ENCODE measurements at regions not wholly inside any gene's neighbourhood (a gene's known extent, or its start where the extent isn't known, plus 50 kb on each side); places are given as distances from the start of the nearest gene placed in this dataset.

DNA sequence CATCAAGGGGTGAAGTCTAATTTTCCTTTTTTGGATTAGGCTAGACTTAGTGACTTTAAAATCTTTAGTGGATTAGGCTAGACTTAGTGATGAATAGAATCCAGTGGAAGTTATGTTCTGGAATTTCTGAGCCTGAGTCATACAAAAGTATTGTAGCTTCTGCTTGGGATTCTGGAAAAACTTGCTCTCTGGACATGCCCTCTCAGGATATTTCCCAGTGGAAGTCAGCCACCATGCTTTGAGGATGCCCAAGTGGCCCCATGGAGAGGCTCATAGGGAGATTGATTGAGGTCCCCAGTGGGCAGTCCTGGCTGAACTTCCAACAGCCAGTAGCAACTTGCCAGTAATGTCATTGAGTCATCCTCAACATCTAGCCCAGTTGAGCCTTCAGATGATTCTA, 112.4 kb upstream of the PRLR start:
- no peak overlapping the region for H3K4me3 ChIP-seq
- H3K27ac ChIP-seq (ENCODE audit: extremely low read depth, low read depth, low read length), result no peak overlapping the region
- no peaks in the 10 kb centered on the region for H3K27me3 ChIP-seq (ENCODE audit: control insufficient read depth in 2 of 2, insufficient read depth in 2 of 2, low read length in 2 of 2)
- no TSS peak for BruUV-seq (replicated peaks)
- FAIRE-seq (no peak), ATAC-seq (no peak), DNase-seq (ENCODE audit: extremely low read depth in 1 of 4, low spot score in 3 of 4) (no peak)
- no peaks in the 10 kb centered on the region for H3K4me1 ChIP-seq (replicated peaks in 1 of 2; ENCODE audit: control insufficient read depth in 2 of 2, insufficient read depth in 2 of 2, low read length in 2 of 2)
- in situ Hi-C loops (cut with MboI), result no loop called here
- ChIA-PET CTCF (ENCODE audit: low intra/inter-chr PET ratio) (no interaction called here), POLR2A (no interaction called here)
- H3K9me1 ChIP-seq (ENCODE audit: control insufficient read depth, insufficient read depth, low read length), result no peaks in the 10 kb centered on the region
- H3K9me3 ChIP-seq (replicated peaks; ENCODE audit: control insufficient read depth, insufficient read depth, low read depth, low read length), result peaks cover 2% of the 10 kb centered on the region; the same call in 1 of the 2 replicates
- no peak overlapping the region for H3K9ac ChIP-seq (ENCODE audit: insufficient read depth in 1 of 2, low read depth in 2 of 2, low read length in 2 of 2)
- intact Hi-C loops (cut with micrococcal nuclease), result no loop called here
- H3K79me2 ChIP-seq (ENCODE audit: control insufficient read depth, insufficient read depth, low read length), result no peaks in the 10 kb centered on the region
- H2AFZ ChIP-seq (ENCODE audit: low read depth, low read length), result no peak overlapping the region
- H4K20me1 ChIP-seq (replicated peaks; ENCODE audit: control insufficient read depth, insufficient read depth, low read length), result no peaks in the 10 kb centered on the region
- H3K36me3 ChIP-seq (ENCODE audit: control insufficient read depth, insufficient read depth, low read length), result no peaks in the 10 kb centered on the region
- no peak overlapping the region for H3K4me2 ChIP-seq (ENCODE audit: insufficient read depth, low read length)
- TF ChIP-seq MAFK (IDR thresholded peaks at IDR 0.05; ENCODE audit: low read length) (no peak), ATF7 (IDR thresholded peaks at IDR 0.05) (no peak)

DNA sequence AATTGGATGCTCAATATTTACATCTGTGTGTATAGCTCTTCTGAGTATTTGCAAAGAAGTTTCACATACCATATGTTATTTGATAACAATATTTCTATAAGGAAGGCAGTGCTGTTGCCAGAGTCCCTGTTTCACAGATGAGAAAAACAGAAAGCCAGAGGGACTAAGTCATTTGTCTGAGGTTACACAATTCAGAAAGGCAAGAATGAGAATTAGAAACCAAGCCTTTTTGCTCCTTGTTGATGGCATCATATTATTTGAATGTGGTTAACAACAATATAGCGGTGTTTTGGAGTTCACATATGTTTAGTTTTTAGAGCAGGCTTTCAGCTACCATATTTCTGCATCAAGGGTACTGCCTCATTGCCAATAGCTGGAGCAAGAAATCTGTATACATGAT, 110.9 kb upstream of the PRLR start:
- Histone ChIP-seq H3K4me2 (ENCODE audit: insufficient read depth, low read length) (no peak overlapping the region), H3K9ac (ENCODE audit: insufficient read depth in 1 of 2, low read depth in 2 of 2, low read length in 2 of 2) (no peak overlapping the region), H3K4me1 (replicated peaks in 1 of 2; ENCODE audit: control insufficient read depth in 2 of 2, insufficient read depth in 2 of 2, low read length in 2 of 2) (no peaks in the 10 kb centered on the region), H3K27me3 (ENCODE audit: control insufficient read depth in 2 of 2, insufficient read depth in 2 of 2, low read length in 2 of 2) (no peaks in the 10 kb centered on the region), H2AFZ (ENCODE audit: low read depth, low read length) (no peak overlapping the region), H3K36me3 (ENCODE audit: control insufficient read depth, insufficient read depth, low read length) (no peaks in the 10 kb centered on the region), H3K9me1 (ENCODE audit: control insufficient read depth, insufficient read depth, low read length) (no peaks in the 10 kb centered on the region), H3K4me3 (no peak overlapping the region), H3K79me2 (ENCODE audit: control insufficient read depth, insufficient read depth, low read length) (no peaks in the 10 kb centered on the region), H4K20me1 (replicated peaks; ENCODE audit: control insufficient read depth, insufficient read depth, low read length) (no peaks in the 10 kb centered on the region), H3K9me3 (replicated peaks; ENCODE audit: control insufficient read depth, insufficient read depth, low read depth, low read length) (0 out of 2 replicates have a peak, but pooled peaks cover 2% of the 10 kb centered on the region), H3K27ac (ENCODE audit: extremely low read depth, low read depth, low read length) (no peak overlapping the region)
- BruUV-seq (replicated peaks), result no TSS peak
- FAIRE-seq (no peak), DNase-seq (ENCODE audit: extremely low read depth in 1 of 4, low spot score in 3 of 4) (no peak), ATAC-seq (no peak)
- ChIA-PET CTCF (ENCODE audit: low intra/inter-chr PET ratio) (no interaction called here), POLR2A (no interaction called here)
- intact Hi-C loops (cut with micrococcal nuclease), result no loop called here
- WGBS (ENCODE audit: insufficient coverage, low coverage, missing lambda C conversion rate), result 0% methylated on average over 1 of the region's 1 CpG
- in situ Hi-C loops (cut with MboI), result no loop called here
- no peak for TF ChIP-seq TCF7L2 (IDR thresholded peaks at IDR 0.05; ENCODE audit: low read depth, low read length)
- no peak for TF ChIP-seq SMARCB1 (IDR thresholded peaks at IDR 0.05; ENCODE audit: insufficient read length, low read depth)
- no peak for TF ChIP-seq SMAD4 (CRISPR knock-in tag; conservative IDR thresholded peaks at IDR 0.05)
- TF ChIP-seq NCOA4 (IDR thresholded peaks at IDR 0.05; ENCODE audit: partially characterized antibody), result no peak
- TF ChIP-seq ZNF253 (CRISPR knock-in tag; conservative IDR thresholded peaks at IDR 0.05), result no peak
- no peak for TF ChIP-seq CTBP1 (IDR thresholded peaks at IDR 0.05; ENCODE audit: borderline replicate concordance)
- TF ChIP-seq ZBTB1 (CRISPR knock-in tag; IDR thresholded peaks at IDR 0.05; ENCODE audit: borderline replicate concordance, low read depth), result no peak
- TF ChIP-seq, protein P1, sequence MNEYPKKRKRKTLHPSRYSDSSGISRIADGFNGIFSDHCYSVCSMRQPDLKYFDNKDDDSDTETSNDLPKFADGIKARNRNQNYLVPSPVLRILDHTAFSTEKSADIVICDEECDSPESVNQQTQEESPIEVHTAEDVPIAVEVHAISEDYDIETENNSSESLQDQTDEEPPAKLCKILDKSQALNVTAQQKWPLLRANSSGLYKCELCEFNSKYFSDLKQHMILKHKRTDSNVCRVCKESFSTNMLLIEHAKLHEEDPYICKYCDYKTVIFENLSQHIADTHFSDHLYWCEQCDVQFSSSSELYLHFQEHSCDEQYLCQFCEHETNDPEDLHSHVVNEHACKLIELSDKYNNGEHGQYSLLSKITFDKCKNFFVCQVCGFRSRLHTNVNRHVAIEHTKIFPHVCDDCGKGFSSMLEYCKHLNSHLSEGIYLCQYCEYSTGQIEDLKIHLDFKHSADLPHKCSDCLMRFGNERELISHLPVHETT (CRISPR knock-in tag; conservative IDR thresholded peaks at IDR 0.05 in 1 of 2, IDR thresholded peaks at IDR 0.05 in 1 of 2), result no peak
- TF ChIP-seq POLR2B (IDR thresholded peaks at IDR 0.05; ENCODE audit: low read depth, partially characterized antibody), result no peak
